ENCODE measurements at regions not wholly inside any gene's neighbourhood (a gene's known extent, or its start where the extent isn't known, plus 50 kb on each side); places are given as distances from the start of the nearest gene placed in this dataset.

DNA sequence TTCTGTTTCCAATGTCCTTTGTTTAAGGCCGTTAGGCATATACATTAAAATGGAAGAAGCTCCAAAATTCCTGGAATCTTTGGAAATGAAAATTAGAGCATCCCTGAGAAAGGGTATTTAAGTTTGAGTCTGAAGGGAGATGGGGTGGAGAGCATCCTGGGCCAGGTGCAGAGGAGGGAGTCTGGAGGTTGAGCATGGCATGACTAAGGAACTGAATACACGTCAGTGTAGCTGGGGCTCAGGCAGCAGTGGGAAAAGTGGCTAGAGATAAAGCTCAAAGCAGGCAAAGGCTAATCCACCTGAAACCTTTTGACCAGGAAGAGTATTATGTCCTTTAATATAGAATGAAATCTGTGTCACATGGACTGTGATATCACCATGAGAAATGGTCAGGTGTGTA lies 669.0 kb upstream of the RBFOX1 start:
- TF ChIP-seq POLR2A (IDR thresholded peaks at IDR 0.05; ENCODE audit: low read depth, low read length) (no peak), SMC3 (IDR thresholded peaks at IDR 0.05; ENCODE audit: low read depth, low read length) (no peak), RAD21 (IDR thresholded peaks at IDR 0.05; ENCODE audit: low read length) (no peak), MAZ (IDR thresholded peaks at IDR 0.05; ENCODE audit: borderline replicate concordance, low read depth, low read length) (no peak), RFX5 (IDR thresholded peaks at IDR 0.05; ENCODE audit: low read depth, low read length) (no peak), BHLHE40 (IDR thresholded peaks at IDR 0.05; ENCODE audit: low read depth, low read length) (no peak), CEBPB (IDR thresholded peaks at IDR 0.05; ENCODE audit: low read depth, low read length) (no peak), MAFK (IDR thresholded peaks at IDR 0.05; ENCODE audit: low read depth, low read length) (no peak), CHD1 (IDR thresholded peaks at IDR 0.05; ENCODE audit: low read depth, low read length) (no peak), RCOR1 (IDR thresholded peaks at IDR 0.05; ENCODE audit: insufficient replicate concordance, low read length) (no peak)
- TF ChIP-seq, protein P1, sequence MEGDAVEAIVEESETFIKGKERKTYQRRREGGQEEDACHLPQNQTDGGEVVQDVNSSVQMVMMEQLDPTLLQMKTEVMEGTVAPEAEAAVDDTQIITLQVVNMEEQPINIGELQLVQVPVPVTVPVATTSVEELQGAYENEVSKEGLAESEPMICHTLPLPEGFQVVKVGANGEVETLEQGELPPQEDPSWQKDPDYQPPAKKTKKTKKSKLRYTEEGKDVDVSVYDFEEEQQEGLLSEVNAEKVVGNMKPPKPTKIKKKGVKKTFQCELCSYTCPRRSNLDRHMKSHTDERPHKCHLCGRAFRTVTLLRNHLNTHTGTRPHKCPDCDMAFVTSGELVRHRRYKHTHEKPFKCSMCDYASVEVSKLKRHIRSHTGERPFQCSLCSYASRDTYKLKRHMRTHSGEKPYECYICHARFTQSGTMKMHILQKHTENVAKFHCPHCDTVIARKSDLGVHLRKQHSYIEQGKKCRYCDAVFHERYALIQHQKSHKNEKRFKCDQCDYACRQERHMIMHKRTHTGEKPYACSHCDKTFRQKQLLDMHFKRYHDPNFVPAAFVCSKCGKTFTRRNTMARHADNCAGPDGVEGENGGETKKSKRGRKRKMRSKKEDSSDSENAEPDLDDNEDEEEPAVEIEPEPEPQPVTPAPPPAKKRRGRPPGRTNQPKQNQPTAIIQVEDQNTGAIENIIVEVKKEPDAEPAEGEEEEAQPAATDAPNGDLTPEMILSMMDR (conservative IDR thresholded peaks at IDR 0.05; ENCODE audit: low read depth, low read length): no peak
- TF ChIP-seq, protein P2, sequence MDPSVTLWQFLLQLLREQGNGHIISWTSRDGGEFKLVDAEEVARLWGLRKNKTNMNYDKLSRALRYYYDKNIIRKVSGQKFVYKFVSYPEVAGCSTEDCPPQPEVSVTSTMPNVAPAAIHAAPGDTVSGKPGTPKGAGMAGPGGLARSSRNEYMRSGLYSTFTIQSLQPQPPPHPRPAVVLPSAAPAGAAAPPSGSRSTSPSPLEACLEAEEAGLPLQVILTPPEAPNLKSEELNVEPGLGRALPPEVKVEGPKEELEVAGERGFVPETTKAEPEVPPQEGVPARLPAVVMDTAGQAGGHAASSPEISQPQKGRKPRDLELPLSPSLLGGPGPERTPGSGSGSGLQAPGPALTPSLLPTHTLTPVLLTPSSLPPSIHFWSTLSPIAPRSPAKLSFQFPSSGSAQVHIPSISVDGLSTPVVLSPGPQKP (IDR thresholded peaks at IDR 0.05; ENCODE audit: borderline replicate concordance, low read depth, low read length): no peak
